GM19463 (cell line): ENCODE measurements at regions not wholly inside any gene's neighbourhood (a gene's known extent, or its start where the extent isn't known, plus 50 kb on each side); places are given as distances from the start of the nearest gene placed in this dataset.

ENCODE experiments used
- ATAC-seq: cut with Tn5 transposase; IDR thresholded peaks from one replicate; pipeline ENCODE4 v1.9.1; 2021; ENCODE audit warnings: mild to moderate bottlenecking, moderate library complexity; ENCODE audit not compliant: unreplicated experiment

DNA sequence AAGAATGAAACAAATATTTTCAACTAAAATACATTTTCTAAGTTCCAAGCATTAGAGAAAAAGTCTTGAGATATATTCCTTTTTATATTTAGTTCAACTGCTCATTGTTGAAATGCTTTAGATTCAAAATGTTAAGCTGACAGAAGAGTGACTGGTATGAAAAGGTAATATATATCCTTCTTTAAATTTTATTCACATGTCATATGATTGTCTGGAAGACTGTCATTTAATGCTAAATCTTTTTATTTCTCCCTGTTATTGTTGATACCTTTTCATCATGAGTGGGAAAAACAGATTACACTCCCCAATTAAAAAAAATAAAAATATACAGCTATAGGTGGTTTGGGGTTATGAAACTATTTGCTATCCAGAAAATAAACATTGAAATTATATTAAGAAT lies 965.4 kb downstream of the JRKL start:
- ATAC-seq: no peak

DNA sequence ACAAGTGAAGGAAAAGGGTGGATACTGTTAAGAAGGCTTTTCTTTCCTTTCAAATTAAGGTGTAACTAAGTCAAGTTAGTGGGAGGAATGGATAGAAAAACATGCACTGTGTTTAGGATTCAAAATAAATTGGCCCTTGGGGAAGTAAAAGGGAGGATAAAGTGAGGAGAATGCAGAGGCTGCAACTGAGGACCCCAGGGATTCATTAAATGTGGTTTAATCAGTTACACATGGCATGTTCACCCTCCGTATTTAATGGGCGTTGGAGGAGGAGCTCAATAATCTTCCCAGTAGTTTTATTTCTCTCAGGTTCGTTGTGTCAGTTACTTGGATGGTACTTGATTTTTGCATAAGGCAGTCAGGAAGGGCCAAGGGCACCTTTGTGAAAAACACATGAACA lies 966.3 kb downstream of the JRKL start:
- no peak for ATAC-seq

DNA sequence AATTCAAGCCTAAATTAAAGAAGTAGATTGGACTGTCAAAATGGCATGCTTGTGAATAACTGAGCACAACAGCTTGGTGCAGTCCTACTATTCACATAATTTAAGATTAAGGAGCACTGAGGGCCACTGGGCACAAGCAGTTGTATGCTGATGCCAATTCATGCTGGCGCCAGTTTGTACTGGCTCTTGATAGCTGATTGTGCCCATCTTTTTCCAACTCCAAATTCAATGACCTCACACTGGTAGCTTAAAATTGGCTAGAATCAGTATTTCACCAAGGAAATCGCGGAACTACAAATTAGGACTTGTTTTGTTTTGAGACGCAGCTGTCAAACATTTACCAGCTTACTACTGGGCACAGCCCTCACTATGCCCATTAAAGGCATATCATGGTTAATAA lies 969.2 kb downstream of the JRKL start:
- no peak for ATAC-seq

DNA sequence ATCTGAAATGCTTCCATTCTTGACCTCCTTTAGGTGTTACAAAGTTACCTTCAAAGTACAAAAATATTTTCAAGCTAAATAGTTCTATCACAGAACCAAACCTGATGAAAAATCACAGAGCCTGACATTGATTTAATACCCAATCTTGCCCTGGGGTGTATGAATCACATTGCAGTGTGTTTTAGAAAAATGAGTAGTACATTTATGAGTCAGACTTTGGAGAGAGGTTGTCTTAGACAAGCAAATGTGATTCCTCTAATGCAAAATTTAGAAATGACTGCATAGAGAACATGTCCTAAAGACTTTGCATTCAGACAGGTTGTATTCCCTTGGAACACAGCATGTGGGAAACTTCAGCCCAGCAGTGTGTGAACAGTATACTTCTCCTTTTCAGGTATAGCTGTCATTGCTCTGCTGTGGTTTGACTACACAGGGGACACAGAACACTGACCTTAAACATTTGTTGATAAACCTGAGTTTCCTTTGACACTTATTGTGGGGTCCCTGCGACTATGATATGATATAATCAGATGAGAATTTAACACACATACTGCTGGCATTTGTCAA lies 972.1 kb downstream of the JRKL start:
- ATAC-seq: no peak

GRCh38 chr11:97363331-97363730 lies 973.5 kb downstream of the JRKL start:
- no peak for ATAC-seq

- ATAC-seq: no peak
These were observed 974.2 kb downstream of the JRKL start for GRCh38 chr11:97364047-97364446.

DNA sequence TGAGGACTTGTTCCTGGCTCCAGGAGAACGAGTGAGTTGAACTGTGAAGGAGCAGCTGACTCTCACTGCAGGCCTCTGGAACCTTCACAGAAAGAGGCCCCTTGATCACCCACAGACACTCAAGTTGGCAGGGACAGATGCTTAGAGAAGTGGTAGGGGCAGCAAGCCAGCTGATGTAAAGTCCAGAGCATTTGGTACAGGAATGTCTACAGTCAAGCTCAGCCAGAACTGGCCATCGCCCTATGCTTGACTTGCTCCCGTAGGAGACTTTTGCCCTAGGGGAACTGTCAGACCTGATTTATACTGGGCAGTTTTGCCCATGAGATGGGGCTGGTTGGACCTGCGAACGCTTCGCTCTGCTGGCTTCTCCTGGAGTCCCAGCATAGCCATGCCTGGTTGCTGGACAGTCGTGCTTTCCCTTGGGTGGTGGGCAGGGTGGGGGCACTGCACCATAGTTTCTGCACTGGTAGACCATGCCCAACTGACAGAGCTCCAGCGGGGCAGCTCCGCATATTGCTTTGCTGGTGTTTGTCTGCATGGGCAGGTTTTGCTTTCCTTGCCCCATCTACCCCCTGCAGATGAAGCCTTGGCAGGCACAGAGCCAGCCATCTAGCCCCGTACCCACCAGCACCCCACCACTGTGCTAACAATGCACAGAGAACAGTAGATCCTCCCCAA lies 977.7 kb downstream of the JRKL start:
- no peak for ATAC-seq

GRCh38 chr11:97389270-97389669 lies 999.5 kb downstream of the JRKL start:
- ATAC-seq: no peak

- ATAC-seq: no peak
These were observed 1008.4 kb downstream of the JRKL start for GRCh38 chr11:97398246-97398645.

DNA sequence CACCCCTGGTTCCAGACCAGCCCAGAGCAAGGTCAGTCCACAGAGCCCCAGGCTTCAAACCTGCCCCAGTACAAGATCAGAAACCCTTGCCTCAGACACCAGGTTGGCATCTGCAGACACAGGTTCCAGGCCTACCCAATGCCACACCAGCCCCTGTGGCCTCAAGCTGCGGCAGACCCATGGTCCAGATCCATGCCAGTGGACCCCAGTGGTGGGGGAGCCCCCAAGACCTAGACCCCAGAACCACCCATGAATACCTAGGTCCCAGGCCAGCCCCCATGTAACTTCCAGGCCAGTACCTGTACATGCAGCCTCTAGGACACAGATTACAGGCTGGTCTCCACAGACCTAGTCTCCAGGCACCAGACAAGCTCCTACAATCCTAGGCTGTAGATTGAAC lies 1019.3 kb downstream of the JRKL start:
- no peak for ATAC-seq

DNA sequence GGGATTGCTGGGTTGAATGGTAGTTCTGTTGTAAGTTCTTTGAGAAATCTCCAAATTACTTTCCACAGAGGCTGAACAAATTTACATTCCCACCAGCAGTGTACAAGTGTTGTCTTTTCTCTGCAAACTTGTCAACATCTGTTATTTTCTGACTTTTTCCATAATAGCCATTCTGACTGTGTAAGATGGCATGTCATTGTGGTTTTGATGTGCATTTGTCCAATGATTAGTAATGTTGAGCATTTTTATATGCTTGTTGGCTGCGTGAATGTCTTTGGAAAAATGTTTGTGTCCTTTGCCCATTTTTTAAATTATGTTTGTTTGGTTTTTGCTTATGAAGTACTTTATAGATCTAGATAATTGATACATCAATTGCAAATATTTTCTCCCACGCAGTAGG lies 1025.0 kb downstream of the JRKL start:
- ATAC-seq: no peak

DNA sequence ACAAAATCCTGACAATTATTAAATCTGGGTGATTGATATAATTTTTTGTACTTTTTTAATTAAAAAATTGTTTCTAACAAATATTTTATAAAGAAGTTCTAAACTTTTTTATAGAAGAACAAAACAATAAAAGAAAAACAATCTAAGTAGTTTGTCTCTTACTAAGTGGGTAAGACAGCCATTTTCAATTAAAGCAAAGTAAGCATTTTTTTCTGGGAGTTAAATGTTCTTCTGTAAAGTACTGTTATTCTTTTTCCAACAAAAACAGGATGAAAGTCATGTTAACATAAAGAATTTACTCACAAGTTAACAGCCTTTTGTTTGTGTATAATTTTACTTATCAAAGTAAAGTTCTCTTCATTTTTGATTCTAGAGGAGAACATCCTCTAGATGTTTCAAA lies 1029.9 kb downstream of the JRKL start:
- ATAC-seq: no peak

GRCh38 chr11:97428247-97428790 lies 1038.5 kb downstream of the JRKL start:
- no peak for ATAC-seq

GRCh38 chr11:97430877-97431276 lies 1041.1 kb downstream of the JRKL start:
- no peak for ATAC-seq

DNA sequence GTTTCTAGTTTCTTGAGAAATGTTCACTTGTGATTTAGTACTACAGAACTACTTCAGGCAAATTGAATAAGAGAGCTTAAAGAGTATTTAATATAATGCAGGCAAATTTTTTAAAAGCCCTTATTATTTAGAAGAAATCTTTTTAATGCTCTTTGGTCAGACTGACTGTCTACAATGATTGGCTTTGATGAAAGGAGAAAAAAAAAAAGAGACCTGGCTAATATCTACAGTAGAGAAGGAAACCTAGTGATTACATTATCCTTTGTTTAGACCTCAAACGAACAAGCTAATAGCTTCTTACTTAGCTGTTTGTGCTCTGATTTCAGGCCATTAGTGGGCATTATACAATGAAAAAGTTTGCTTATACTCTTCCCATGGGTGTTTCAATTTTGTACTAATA lies 1043.1 kb downstream of the JRKL start:
- no peak for ATAC-seq

GRCh38 chr11:97445561-97445960 lies 1055.7 kb downstream of the JRKL start:
- no peak for ATAC-seq

GRCh38 chr11:97451441-97451840 lies 1061.6 kb downstream of the JRKL start:
- ATAC-seq: no peak

GRCh38 chr11:97454988-97455387 lies 1065.2 kb downstream of the JRKL start:
- no peak for ATAC-seq

GRCh38 chr11:97460091-97460490 lies 1070.3 kb downstream of the JRKL start:
- ATAC-seq: no peak

- ATAC-seq: no peak
These were observed 1071.4 kb downstream of the JRKL start for GRCh38 chr11:97461044-97461880.

DNA sequence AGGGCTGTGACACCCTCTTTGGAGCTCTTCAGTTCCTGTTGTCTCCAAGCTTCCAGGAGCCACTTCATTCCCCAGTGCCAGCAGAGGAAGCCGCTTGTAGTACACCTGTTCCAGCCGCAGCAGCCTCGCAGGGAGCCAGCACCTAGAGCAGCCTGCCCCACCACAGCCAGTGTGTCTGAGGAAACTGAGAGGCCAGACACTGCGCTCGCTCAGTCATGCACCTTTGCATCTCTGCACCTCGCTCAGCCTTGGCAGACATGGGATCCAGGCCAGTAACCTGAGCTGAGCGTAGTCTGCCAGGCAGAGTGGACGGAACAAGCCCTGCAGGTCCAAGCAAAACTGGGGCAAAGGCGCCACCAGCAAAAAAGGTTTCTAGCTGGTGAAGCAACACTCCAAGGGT lies 1072.1 kb downstream of the JRKL start:
- ATAC-seq: no peak

- no peak for ATAC-seq
These were observed 1074.1 kb downstream of the JRKL start for GRCh38 chr11:97463891-97464290.
